Brain microvascular endothelial cell (primary cell): ENCODE measurements at regions not wholly inside any gene's neighbourhood (a gene's known extent, or its start where the extent isn't known, plus 50 kb on each side); places are given as distances from the start of the nearest gene placed in this dataset.

Experiments used
- DNase-seq: peaks from one replicate; pipeline ENCODE4 v3.0.0-alpha.2; 2020
- H3K27ac ChIP-seq: fragments of 250-450 bp; sonication (Bioruptor Pico); 2 replicates; pipeline ENCODE4 v1.5.1; 2020; ENCODE audit warnings: mild to moderate bottlenecking, moderate library complexity
- H3K27me3 ChIP-seq: fragments of 250-450 bp; sonication (Bioruptor Pico); replicated peaks from 2 replicates; pipeline ENCODE4 v1.5.1; 2020; ENCODE audit warnings: mild to moderate bottlenecking
- H3K36me3 ChIP-seq: fragments of 250-450 bp; sonication (Bioruptor Pico); replicated peaks from 2 replicates; pipeline ENCODE4 v1.5.1; 2020; ENCODE audit warnings: mild to moderate bottlenecking
- H3K4me3 ChIP-seq: 2 replicates; pipeline ENCODE4 v1.5.1; 2011; ENCODE audit warnings: low read depth, mild to moderate bottlenecking, control low read depth, low read length, moderate library complexity
- CTCF ChIP-seq: IDR thresholded peaks from 2 replicates; pipeline ENCODE4 v1.5.1; 2011; ENCODE audit warnings: low read depth, mild to moderate bottlenecking, moderate library complexity, low read length, control low read depth, inconsistent platforms; ENCODE audit errors: missing control alignments
- in situ Hi-C: cut with HindIII; loops from 2 replicates; pipeline ENCODE4 v1.10.0; 2017; ENCODE audit warnings: low sequenced_read_pairs, low pct_ligation_motif_present

GRCh38 chr2:52387937-52388590, 1356.1 kb upstream of the NRXN1 start:
- Histone ChIP-seq H3K4me3 (no peak overlapping the region), H3K27ac (no peak overlapping the region), H3K27me3 (no peaks in the 10 kb centered on the region), H3K36me3 (no peaks in the 10 kb centered on the region)
- DNase-seq, result no peak
- in situ Hi-C loops, result no loop called here
- no peak for TF ChIP-seq CTCF

GRCh38 chr2:52386433-52387030, 1354.6 kb upstream of the NRXN1 start:
- TF ChIP-seq CTCF, result no peak
- H3K4me3 ChIP-seq, result no peak overlapping the region
- no peak overlapping the region for H3K27ac ChIP-seq
- no peak for DNase-seq
- no peaks in the 10 kb centered on the region for H3K36me3 ChIP-seq
- in situ Hi-C loops, result no loop called here
- no peaks in the 10 kb centered on the region for H3K27me3 ChIP-seq

- no peaks in the 10 kb centered on the region for H3K27me3 ChIP-seq
- H3K36me3 ChIP-seq, result no peaks in the 10 kb centered on the region
- H3K4me3 ChIP-seq, result no peak overlapping the region
- no peak overlapping the region for H3K27ac ChIP-seq
- in situ Hi-C loops, result no loop called here
- DNase-seq, result no peak
- no peak for TF ChIP-seq CTCF
Observed at GRCh38 chr2:52383541-52383940, 1351.6 kb upstream of the NRXN1 start.

GRCh38 chr2:52369178-52369577, 1337.2 kb upstream of the NRXN1 start:
- no peak for TF ChIP-seq CTCF
- Histone ChIP-seq H3K27me3 (no peaks in the 10 kb centered on the region), H3K4me3 (no peak overlapping the region), H3K27ac (no peak overlapping the region), H3K36me3 (no peaks in the 10 kb centered on the region)
- in situ Hi-C loops, result no loop called here
- DNase-seq, result no peak

GRCh38 chr2:52368141-52368540, 1336.2 kb upstream of the NRXN1 start:
- Histone ChIP-seq H3K4me3 (no peak overlapping the region), H3K27me3 (no peaks in the 10 kb centered on the region), H3K36me3 (no peaks in the 10 kb centered on the region), H3K27ac (no peak overlapping the region)
- in situ Hi-C loops, result no loop called here
- TF ChIP-seq CTCF, result no peak
- DNase-seq, result no peak

GRCh38 chr2:52365946-52366345, 1334.0 kb upstream of the NRXN1 start:
- TF ChIP-seq CTCF, result no peak
- Histone ChIP-seq H3K4me3 (no peak overlapping the region), H3K36me3 (no peaks in the 10 kb centered on the region), H3K27ac (no peak overlapping the region), H3K27me3 (no peaks in the 10 kb centered on the region)
- DNase-seq, result no peak
- in situ Hi-C loops, result no loop called here
